K562 (cell line): ENCODE measurements at regions not wholly inside any gene's neighbourhood (a gene's known extent, or its start where the extent isn't known, plus 50 kb on each side); places are given as distances from the start of the nearest gene placed in this dataset.

ENCODE experiments used
- ASH1L ChIP-seq: fragments of 450-650 bp; IDR thresholded peaks from 2 replicates; pipeline ENCODE4 v1.6.1; 2018; ENCODE audit warnings: borderline replicate concordance, mild to moderate bottlenecking, low read depth; ENCODE audit not compliant: partially characterized antibody
- CHCHD3 ChIP-seq: fragments of 250-450 bp; sonication (Bioruptor Pico); IDR thresholded peaks from 2 replicates; pipeline ENCODE4 v2.1.2; 2022; ENCODE audit warnings: mild to moderate bottlenecking
- CHD4 ChIP-seq: fragments of 200-600 bp; sonication (generic); IDR thresholded peaks from 3 replicates; pipeline ENCODE4 v1.6.1; 2012; ENCODE audit warnings: low read depth, mild to moderate bottlenecking, mixed read lengths, low read length, inconsistent platforms; ENCODE audit not compliant: insufficient read depth, insufficient replicate concordance, poor library complexity, severe bottlenecking
- DACH1 ChIP-seq: fragments of 450-650 bp; IDR thresholded peaks from 2 replicates; pipeline ENCODE4 v1.6.1; 2018; ENCODE audit not compliant: partially characterized antibody
- EP300 ChIP-seq: IDR thresholded peaks from 2 replicates; pipeline ENCODE4 v1.6.1; 2012; ENCODE audit warnings: low read length, improper control_type of control experiment
- EP400 ChIP-seq: fragments of 450-650 bp; IDR thresholded peaks from 2 replicates; pipeline ENCODE4 v1.6.1; 2017; ENCODE audit warnings: antibody characterized with exemption, mild to moderate bottlenecking, moderate library complexity
- GABPB2 ChIP-seq: fragments of 250-450 bp; sonication (Bioruptor Pico); conservative IDR thresholded peaks from 2 replicates; pipeline ENCODE4 v1.5.1; 2021; ENCODE audit warnings: mild to moderate bottlenecking
- HLTF ChIP-seq: fragments of 450-650 bp; IDR thresholded peaks from 2 replicates; pipeline ENCODE4 v1.6.1; 2016
- MBD2 ChIP-seq: sonication (generic); IDR thresholded peaks from 2 replicates; pipeline ENCODE4 v1.6.1; 2016; ENCODE audit warnings: low read depth, borderline replicate concordance
- NFRKB ChIP-seq: fragments of 450-650 bp; IDR thresholded peaks from 2 replicates; pipeline ENCODE4 v1.6.1; 2016; ENCODE audit warnings: low read depth
- SP1 ChIP-seq: sonication (generic); formaldehyde crosslinking; IDR thresholded peaks from 2 replicates; pipeline ENCODE4 v1.8.1; 2022; ENCODE audit warnings: mild to moderate bottlenecking, missing genetic modification reagents
- ZC3H8 ChIP-seq: fragments of 450-650 bp; IDR thresholded peaks from 2 replicates; pipeline ENCODE4 v1.6.1; 2017
- ZFP30 ChIP-seq: fragments of 250-450 bp; sonication (Bioruptor Pico); IDR thresholded peaks from 2 replicates; pipeline ENCODE4 v1.8.0; 2022; ENCODE audit warnings: moderate library complexity, mild to moderate bottlenecking, inconsistent platforms, borderline replicate concordance
- ZNF224 ChIP-seq: sonication (generic); formaldehyde crosslinking; IDR thresholded peaks from 2 replicates; pipeline ENCODE4 v1.8.0; 2022; ENCODE audit warnings: mild to moderate bottlenecking, missing genetic modification reagents
- ZNF23 ChIP-seq: fragments of 250-450 bp; sonication (Bioruptor Pico); IDR thresholded peaks from 2 replicates; pipeline ENCODE4 v1.4.0; 2020; ENCODE audit warnings: mild to moderate bottlenecking
- ZNF41 ChIP-seq: fragments of 250-450 bp; sonication (Bioruptor Pico); conservative IDR thresholded peaks from 2 replicates; pipeline ENCODE4 v1.4.0; 2020; ENCODE audit warnings: mild to moderate bottlenecking
- ZNF445 ChIP-seq: fragments of 250-450 bp; sonication (Bioruptor Pico); IDR thresholded peaks from 2 replicates; pipeline ENCODE4 v1.4.0; 2020; ENCODE audit warnings: low read depth, mild to moderate bottlenecking, moderate library complexity
- ZNF668 ChIP-seq: fragments of 250-450 bp; sonication (Bioruptor Pico); IDR thresholded peaks from 2 replicates; pipeline ENCODE4 v1.8.0; 2022; ENCODE audit warnings: mild to moderate bottlenecking, inconsistent platforms
- TF ChIP-seq, protein P1 (sequence below): fragments of 250-450 bp; sonication (Bioruptor Pico); IDR thresholded peaks from 2 replicates; pipeline ENCODE4 v1.8.0; 2022; ENCODE audit warnings: inconsistent platforms
- TF ChIP-seq, protein P2 (sequence below): sonication (generic); formaldehyde crosslinking; IDR thresholded peaks from 2 replicates; pipeline ENCODE4 v1.8.1; 2023; ENCODE audit warnings: mild to moderate bottlenecking, missing genetic modification reagents
- TF ChIP-seq, protein P3 (sequence below): fragments of 450-650 bp; IDR thresholded peaks from 2 replicates; pipeline ENCODE4 v1.6.1; 2016; ENCODE audit warnings: antibody characterized with exemption

DNA sequence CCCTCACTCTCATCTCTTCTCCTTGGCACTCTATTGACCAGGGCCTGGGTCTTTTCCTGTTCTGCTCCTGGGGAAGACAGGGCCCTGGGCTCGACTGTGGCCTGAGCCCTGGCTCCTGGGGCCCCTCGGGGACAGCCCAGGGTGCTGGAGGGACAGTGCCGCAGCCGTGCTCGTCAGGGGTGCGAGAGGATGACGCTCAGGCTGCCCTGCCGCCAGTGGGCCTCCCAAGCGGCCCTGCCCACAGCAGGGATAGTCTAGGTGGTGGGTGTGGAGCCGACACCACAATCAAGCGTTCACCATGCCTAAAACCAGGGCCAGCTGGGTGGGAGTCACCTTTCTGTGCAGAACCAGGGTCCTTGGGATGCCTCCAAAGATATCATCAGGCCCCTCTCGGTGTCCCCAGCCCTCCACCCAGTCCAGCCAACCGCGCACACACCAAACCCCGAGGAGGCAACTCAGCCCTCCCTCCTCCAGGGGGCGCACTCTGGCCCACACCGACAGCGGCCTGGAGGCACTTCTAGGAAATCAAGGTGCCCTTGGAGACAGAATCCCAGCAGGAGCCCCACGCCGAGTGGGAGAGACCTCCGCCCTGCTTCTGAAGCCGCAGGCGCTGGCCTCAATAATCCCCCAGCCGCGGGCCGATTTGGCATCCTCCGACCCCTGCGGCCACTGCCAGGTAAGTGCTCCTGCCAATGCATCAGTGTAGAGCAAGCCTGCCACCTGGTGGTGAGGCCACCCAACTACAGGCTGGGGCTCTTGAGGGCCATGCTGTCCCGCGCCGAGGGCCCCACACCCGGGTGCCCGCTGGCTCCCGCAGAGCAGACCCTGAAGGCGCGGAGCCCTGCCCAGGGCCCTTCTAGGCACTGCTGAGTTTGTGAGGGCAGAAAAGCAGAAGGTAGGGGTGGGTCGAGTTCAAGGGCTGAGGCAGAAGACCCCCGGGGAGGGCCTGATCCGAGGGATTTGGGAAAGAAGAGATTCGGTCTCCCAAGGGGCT, 496.4 kb downstream of the BUD13 start (continued):
- TF ChIP-seq DACH1 (no peak), ZFP30 (no peak), ZNF668 (no peak), ZC3H8 (0 out of 2 replicates have a peak, but pooled peaks have one; percentile 61), CHD4 (no peak), CHCHD3 (CRISPR knock-in tag) (no peak), EP400 (peak; percentile 18; the same call in 1 of the 2 replicates), NFRKB (no peak), MBD2 (0 out of 2 replicates have a peak, but pooled peaks have one; percentile 26), ZNF23 (CRISPR knock-in tag) (no peak), ASH1L (no peak), SP1 (CRISPR knock-in tag) (0 out of 2 replicates have a peak, but pooled peaks have one; percentile 23), ZNF224 (CRISPR knock-in tag) (no peak), HLTF (peak; percentile 88), EP300 (peak; percentile 10; the same call in 1 of the 2 replicates), ZNF41 (no peak), ZNF445 (CRISPR knock-in tag) (no peak), GABPB2 (CRISPR knock-in tag) (no peak)
- TF ChIP-seq, protein P1, sequence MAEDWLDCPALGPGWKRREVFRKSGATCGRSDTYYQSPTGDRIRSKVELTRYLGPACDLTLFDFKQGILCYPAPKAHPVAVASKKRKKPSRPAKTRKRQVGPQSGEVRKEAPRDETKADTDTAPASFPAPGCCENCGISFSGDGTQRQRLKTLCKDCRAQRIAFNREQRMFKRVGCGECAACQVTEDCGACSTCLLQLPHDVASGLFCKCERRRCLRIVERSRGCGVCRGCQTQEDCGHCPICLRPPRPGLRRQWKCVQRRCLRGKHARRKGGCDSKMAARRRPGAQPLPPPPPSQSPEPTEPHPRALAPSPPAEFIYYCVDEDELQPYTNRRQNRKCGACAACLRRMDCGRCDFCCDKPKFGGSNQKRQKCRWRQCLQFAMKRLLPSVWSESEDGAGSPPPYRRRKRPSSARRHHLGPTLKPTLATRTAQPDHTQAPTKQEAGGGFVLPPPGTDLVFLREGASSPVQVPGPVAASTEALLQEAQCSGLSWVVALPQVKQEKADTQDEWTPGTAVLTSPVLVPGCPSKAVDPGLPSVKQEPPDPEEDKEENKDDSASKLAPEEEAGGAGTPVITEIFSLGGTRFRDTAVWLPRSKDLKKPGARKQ: no peak
- TF ChIP-seq, protein P2, sequence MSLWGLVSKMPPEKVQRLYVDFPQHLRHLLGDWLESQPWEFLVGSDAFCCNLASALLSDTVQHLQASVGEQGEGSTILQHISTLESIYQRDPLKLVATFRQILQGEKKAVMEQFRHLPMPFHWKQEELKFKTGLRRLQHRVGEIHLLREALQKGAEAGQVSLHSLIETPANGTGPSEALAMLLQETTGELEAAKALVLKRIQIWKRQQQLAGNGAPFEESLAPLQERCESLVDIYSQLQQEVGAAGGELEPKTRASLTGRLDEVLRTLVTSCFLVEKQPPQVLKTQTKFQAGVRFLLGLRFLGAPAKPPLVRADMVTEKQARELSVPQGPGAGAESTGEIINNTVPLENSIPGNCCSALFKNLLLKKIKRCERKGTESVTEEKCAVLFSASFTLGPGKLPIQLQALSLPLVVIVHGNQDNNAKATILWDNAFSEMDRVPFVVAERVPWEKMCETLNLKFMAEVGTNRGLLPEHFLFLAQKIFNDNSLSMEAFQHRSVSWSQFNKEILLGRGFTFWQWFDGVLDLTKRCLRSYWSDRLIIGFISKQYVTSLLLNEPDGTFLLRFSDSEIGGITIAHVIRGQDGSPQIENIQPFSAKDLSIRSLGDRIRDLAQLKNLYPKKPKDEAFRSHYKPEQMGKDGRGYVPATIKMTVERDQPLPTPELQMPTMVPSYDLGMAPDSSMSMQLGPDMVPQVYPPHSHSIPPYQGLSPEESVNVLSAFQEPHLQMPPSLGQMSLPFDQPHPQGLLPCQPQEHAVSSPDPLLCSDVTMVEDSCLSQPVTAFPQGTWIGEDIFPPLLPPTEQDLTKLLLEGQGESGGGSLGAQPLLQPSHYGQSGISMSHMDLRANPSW (CRISPR knock-in tag): no peak
- TF ChIP-seq, protein P3, sequence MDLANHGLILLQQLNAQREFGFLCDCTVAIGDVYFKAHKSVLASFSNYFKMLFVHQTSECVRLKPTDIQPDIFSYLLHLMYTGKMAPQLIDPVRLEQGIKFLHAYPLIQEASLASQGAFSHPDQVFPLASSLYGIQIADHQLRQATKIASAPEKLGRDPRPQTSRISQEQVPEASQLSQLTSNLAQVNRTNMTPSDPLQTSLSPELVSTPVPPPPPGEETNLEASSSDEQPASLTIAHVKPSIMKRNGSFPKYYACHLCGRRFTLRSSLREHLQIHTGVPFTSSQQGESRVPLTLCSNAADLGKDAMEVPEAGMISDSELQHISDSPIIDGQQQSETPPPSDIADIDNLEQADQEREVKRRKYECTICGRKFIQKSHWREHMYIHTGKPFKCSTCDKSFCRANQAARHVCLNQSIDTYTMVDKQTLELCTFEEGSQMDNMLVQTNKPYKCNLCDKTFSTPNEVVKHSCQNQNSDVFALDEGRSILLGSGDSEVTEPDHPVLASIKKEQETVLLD: no peak
